ENCODE measurements at regions not wholly inside any gene's neighbourhood (a gene's known extent, or its start where the extent isn't known, plus 50 kb on each side); places are given as distances from the start of the nearest gene placed in this dataset.
"Not testable (repeated sequence)": the region's sequence is repeated elsewhere in the genome, so short reads cannot be mapped to it uniquely, and the experiment has no call there.

GRCh38 chr18:78492813-78493371 is 486.7 kb upstream of the SALL3 start:
- Histone ChIP-seq H3K4me3 (ENCODE audit: low read length in 2 of 2) (no peak overlapping the region), H3K27ac (ENCODE audit: low read length) (no peak overlapping the region), H3K36me3 (ENCODE audit: control insufficient read depth in 2 of 2, insufficient read depth in 2 of 2, low read length in 2 of 2) (no peaks in the 10 kb centered on the region), H3K9me3 (ENCODE audit: control insufficient read depth in 2 of 2, low read length in 2 of 2) (no peaks in the 10 kb centered on the region), H3K27me3 (ENCODE audit: control insufficient read depth in 1 of 2, insufficient read depth in 2 of 2, low read length in 2 of 2) (peaks cover 0 to 2% of the 10 kb centered on the region in 2 donors), H3K9ac (ENCODE audit: low read length in 2 of 2) (no peak overlapping the region), H3K4me1 (ENCODE audit: control insufficient read depth, insufficient read depth, low read length) (no peaks in the 10 kb centered on the region)

GRCh38 chr18:78493490-78493889 is 486.1 kb upstream of the SALL3 start:
- not testable (repeated sequence) for H3K36me3 ChIP-seq (ENCODE audit: control insufficient read depth in 2 of 2, insufficient read depth in 2 of 2, low read length in 2 of 2); H3K27ac ChIP-seq (ENCODE audit: low read length); H3K4me1 ChIP-seq (ENCODE audit: control insufficient read depth, insufficient read depth, low read length); H3K4me3 ChIP-seq (ENCODE audit: low read length in 2 of 2); H3K9me3 ChIP-seq (ENCODE audit: control insufficient read depth in 2 of 2, low read length in 2 of 2); H3K9ac ChIP-seq (ENCODE audit: low read length in 2 of 2); H3K27me3 ChIP-seq (ENCODE audit: control insufficient read depth in 1 of 2, insufficient read depth in 2 of 2, low read length in 2 of 2)

GRCh38 chr18:78494204-78495085 is 485.2 kb upstream of the SALL3 start:
- no peaks in the 10 kb centered on the region for H3K4me1 ChIP-seq (ENCODE audit: control insufficient read depth, insufficient read depth, low read length)
- H3K27me3 ChIP-seq (ENCODE audit: control insufficient read depth in 1 of 2, insufficient read depth in 2 of 2, low read length in 2 of 2): no peaks in the 10 kb centered on the region
- no peaks in the 10 kb centered on the region for H3K36me3 ChIP-seq (ENCODE audit: control insufficient read depth in 2 of 2, insufficient read depth in 2 of 2, low read length in 2 of 2)
- H3K9me3 ChIP-seq (ENCODE audit: control insufficient read depth in 2 of 2, low read length in 2 of 2): no peaks in the 10 kb centered on the region
- no peak overlapping the region for H3K4me3 ChIP-seq (ENCODE audit: low read length in 2 of 2)
- no peak overlapping the region for H3K9ac ChIP-seq (ENCODE audit: low read length in 2 of 2)
- H3K27ac ChIP-seq (ENCODE audit: low read length): no peak overlapping the region

- Histone ChIP-seq H3K4me3 (ENCODE audit: low read length in 2 of 2) (no peak overlapping the region), H3K27ac (ENCODE audit: low read length) (no peak overlapping the region), H3K9me3 (ENCODE audit: control insufficient read depth in 2 of 2, low read length in 2 of 2) (no peaks in the 10 kb centered on the region), H3K36me3 (ENCODE audit: control insufficient read depth in 2 of 2, insufficient read depth in 2 of 2, low read length in 2 of 2) (no peaks in the 10 kb centered on the region), H3K27me3 (ENCODE audit: control insufficient read depth in 1 of 2, insufficient read depth in 2 of 2, low read length in 2 of 2) (no peaks in the 10 kb centered on the region), H3K4me1 (ENCODE audit: control insufficient read depth, insufficient read depth, low read length) (no peaks in the 10 kb centered on the region), H3K9ac (ENCODE audit: low read length in 2 of 2) (no peak overlapping the region)
Observed at GRCh38 chr18:78495550-78495949, 484.1 kb upstream of the SALL3 start.

- Histone ChIP-seq H3K4me1 (ENCODE audit: control insufficient read depth, insufficient read depth, low read length) (no peaks in the 10 kb centered on the region), H3K36me3 (ENCODE audit: control insufficient read depth in 2 of 2, insufficient read depth in 2 of 2, low read length in 2 of 2) (no peaks in the 10 kb centered on the region), H3K9ac (ENCODE audit: low read length in 2 of 2) (no peak overlapping the region), H3K9me3 (ENCODE audit: control insufficient read depth in 2 of 2, low read length in 2 of 2) (no peaks in the 10 kb centered on the region), H3K4me3 (ENCODE audit: low read length in 2 of 2) (no peak overlapping the region), H3K27ac (ENCODE audit: low read length) (no peak overlapping the region), H3K27me3 (ENCODE audit: control insufficient read depth in 1 of 2, insufficient read depth in 2 of 2, low read length in 2 of 2) (no peaks in the 10 kb centered on the region)
Observed at GRCh38 chr18:78496079-78496478, 483.5 kb upstream of the SALL3 start.

- no peak overlapping the region for H3K4me3 ChIP-seq (ENCODE audit: low read length in 2 of 2)
- H3K4me1 ChIP-seq (ENCODE audit: control insufficient read depth, insufficient read depth, low read length): no peaks in the 10 kb centered on the region
- H3K9me3 ChIP-seq (ENCODE audit: control insufficient read depth in 2 of 2, low read length in 2 of 2): no peaks in the 10 kb centered on the region
- H3K27me3 ChIP-seq (ENCODE audit: control insufficient read depth in 1 of 2, insufficient read depth in 2 of 2, low read length in 2 of 2): no peaks in the 10 kb centered on the region
- no peaks in the 10 kb centered on the region for H3K36me3 ChIP-seq (ENCODE audit: control insufficient read depth in 2 of 2, insufficient read depth in 2 of 2, low read length in 2 of 2)
- no peak overlapping the region for H3K27ac ChIP-seq (ENCODE audit: low read length)
- H3K9ac ChIP-seq (ENCODE audit: low read length in 2 of 2): no peak overlapping the region
Observed at GRCh38 chr18:78497641-78498040, 482.0 kb upstream of the SALL3 start.

GRCh38 chr18:78499586-78499985 is 480.0 kb upstream of the SALL3 start:
- no peaks in the 10 kb centered on the region for H3K27me3 ChIP-seq (ENCODE audit: control insufficient read depth in 1 of 2, insufficient read depth in 2 of 2, low read length in 2 of 2)
- no peak overlapping the region for H3K4me3 ChIP-seq (ENCODE audit: low read length in 2 of 2)
- H3K9ac ChIP-seq (ENCODE audit: low read length in 2 of 2): no peak overlapping the region
- H3K9me3 ChIP-seq (ENCODE audit: control insufficient read depth in 2 of 2, low read length in 2 of 2): no peaks in the 10 kb centered on the region
- no peaks in the 10 kb centered on the region for H3K4me1 ChIP-seq (ENCODE audit: control insufficient read depth, insufficient read depth, low read length)
- H3K36me3 ChIP-seq (ENCODE audit: control insufficient read depth in 2 of 2, insufficient read depth in 2 of 2, low read length in 2 of 2): no peaks in the 10 kb centered on the region
- H3K27ac ChIP-seq (ENCODE audit: low read length): no peak overlapping the region

GRCh38 chr18:78501251-78501650 is 478.4 kb upstream of the SALL3 start:
- no peaks in the 10 kb centered on the region for H3K36me3 ChIP-seq (ENCODE audit: control insufficient read depth in 2 of 2, insufficient read depth in 2 of 2, low read length in 2 of 2)
- no peak overlapping the region for H3K4me3 ChIP-seq (ENCODE audit: low read length in 2 of 2)
- H3K27me3 ChIP-seq (ENCODE audit: control insufficient read depth in 1 of 2, insufficient read depth in 2 of 2, low read length in 2 of 2): no peaks in the 10 kb centered on the region
- H3K4me1 ChIP-seq (ENCODE audit: control insufficient read depth, insufficient read depth, low read length): no peaks in the 10 kb centered on the region
- H3K27ac ChIP-seq (ENCODE audit: low read length): no peak overlapping the region
- no peak overlapping the region for H3K9ac ChIP-seq (ENCODE audit: low read length in 2 of 2)
- H3K9me3 ChIP-seq (ENCODE audit: control insufficient read depth in 2 of 2, low read length in 2 of 2): no peaks in the 10 kb centered on the region

- H3K9ac ChIP-seq (ENCODE audit: low read length in 2 of 2): no peak overlapping the region
- H3K36me3 ChIP-seq (ENCODE audit: control insufficient read depth in 2 of 2, insufficient read depth in 2 of 2, low read length in 2 of 2): no peaks in the 10 kb centered on the region
- no peak overlapping the region for H3K27ac ChIP-seq (ENCODE audit: low read length)
- no peaks in the 10 kb centered on the region for H3K27me3 ChIP-seq (ENCODE audit: control insufficient read depth in 1 of 2, insufficient read depth in 2 of 2, low read length in 2 of 2)
- H3K4me1 ChIP-seq (ENCODE audit: control insufficient read depth, insufficient read depth, low read length): no peaks in the 10 kb centered on the region
- no peaks in the 10 kb centered on the region for H3K9me3 ChIP-seq (ENCODE audit: control insufficient read depth in 2 of 2, low read length in 2 of 2)
- H3K4me3 ChIP-seq (ENCODE audit: low read length in 2 of 2): no peak overlapping the region
Observed at GRCh38 chr18:78503129-78503528, 476.5 kb upstream of the SALL3 start.

- Histone ChIP-seq H3K4me1 (ENCODE audit: control insufficient read depth, insufficient read depth, low read length) (no peaks in the 10 kb centered on the region), H3K36me3 (ENCODE audit: control insufficient read depth in 2 of 2, insufficient read depth in 2 of 2, low read length in 2 of 2) (no peaks in the 10 kb centered on the region), H3K27ac (ENCODE audit: low read length) (no peak overlapping the region), H3K4me3 (ENCODE audit: low read length in 2 of 2) (no peak overlapping the region), H3K9me3 (ENCODE audit: control insufficient read depth in 2 of 2, low read length in 2 of 2) (no peaks in the 10 kb centered on the region), H3K9ac (ENCODE audit: low read length in 2 of 2) (no peak overlapping the region), H3K27me3 (ENCODE audit: control insufficient read depth in 1 of 2, insufficient read depth in 2 of 2, low read length in 2 of 2) (no peaks in the 10 kb centered on the region)
Observed at GRCh38 chr18:78505851-78506461, 473.7 kb upstream of the SALL3 start.

GRCh38 chr18:78507217-78507616 is 472.4 kb upstream of the SALL3 start:
- no peak overlapping the region for H3K27ac ChIP-seq (ENCODE audit: low read length)
- peaks cover 0 to 2% of the 10 kb centered on the region in 2 donors for H3K27me3 ChIP-seq (ENCODE audit: control insufficient read depth in 1 of 2, insufficient read depth in 2 of 2, low read length in 2 of 2)
- no peaks in the 10 kb centered on the region for H3K4me1 ChIP-seq (ENCODE audit: control insufficient read depth, insufficient read depth, low read length)
- H3K9me3 ChIP-seq (ENCODE audit: control insufficient read depth in 2 of 2, low read length in 2 of 2): no peaks in the 10 kb centered on the region
- no peak overlapping the region for H3K9ac ChIP-seq (ENCODE audit: low read length in 2 of 2)
- no peaks in the 10 kb centered on the region for H3K36me3 ChIP-seq (ENCODE audit: control insufficient read depth in 2 of 2, insufficient read depth in 2 of 2, low read length in 2 of 2)
- H3K4me3 ChIP-seq (ENCODE audit: low read length in 2 of 2): no peak overlapping the region

Measured in stomach smooth muscle (tissue), 2 donors.